HG03521 (cell line): ENCODE measurements at regions not wholly inside any gene's neighbourhood (a gene's known extent, or its start where the extent isn't known, plus 50 kb on each side); places are given as distances from the start of the nearest gene placed in this dataset.
"Not testable (repeated sequence)": the region's sequence is repeated elsewhere in the genome, so short reads cannot be mapped to it uniquely, and the experiment has no call there.

Experiments
- ATAC-seq: cut with Tn5 transposase; IDR thresholded peaks from one replicate; pipeline ENCODE4 v1.9.1; 2021; ENCODE audit warnings: mild to moderate bottlenecking, moderate library complexity; ENCODE audit not compliant: unreplicated experiment

- no peak for ATAC-seq
These were observed 131.2 kb upstream of the LPCAT1 start for GRCh38 chr5:1654786-1655495.

- peak; percentile 90 for ATAC-seq
These were observed 130.2 kb upstream of the LPCAT1 start for GRCh38 chr5:1653698-1654651.

GRCh38 chr5:1652873-1653697 lies 129.3 kb upstream of the LPCAT1 start:
- ATAC-seq = peak; percentile 25

GRCh38 chr5:1651971-1652872 lies 128.5 kb upstream of the LPCAT1 start:
- no peak for ATAC-seq

GRCh38 chr5:1651250-1651649 lies 127.5 kb upstream of the LPCAT1 start:
- ATAC-seq = no peak

- no peak for ATAC-seq
These were observed 125.8 kb upstream of the LPCAT1 start for GRCh38 chr5:1649554-1649953.

GRCh38 chr5:1648806-1649205 lies 125.0 kb upstream of the LPCAT1 start:
- no peak for ATAC-seq

GRCh38 chr5:1647580-1647979 lies 123.8 kb upstream of the LPCAT1 start:
- ATAC-seq = no peak

GRCh38 chr5:1644810-1645571 lies 121.2 kb upstream of the LPCAT1 start:
- ATAC-seq = no peak

GRCh38 chr5:1644393-1644809 lies 120.6 kb upstream of the LPCAT1 start:
- not testable (repeated sequence) for ATAC-seq

GRCh38 chr5:1643651-1644392 lies 120.1 kb upstream of the LPCAT1 start:
- ATAC-seq = no peak

- no peak for ATAC-seq
These were observed 118.9 kb upstream of the LPCAT1 start for GRCh38 chr5:1642621-1643061.

GRCh38 chr5:1642221-1642620 lies 118.5 kb upstream of the LPCAT1 start:
- no peak for ATAC-seq

GRCh38 chr5:1641560-1642166 lies 117.9 kb upstream of the LPCAT1 start:
- ATAC-seq = no peak

GRCh38 chr5:1641041-1641440 lies 117.3 kb upstream of the LPCAT1 start:
- ATAC-seq = no peak

GRCh38 chr5:1640421-1640881 lies 116.7 kb upstream of the LPCAT1 start:
- no peak for ATAC-seq

- ATAC-seq = no peak
These were observed 116.0 kb upstream of the LPCAT1 start for GRCh38 chr5:1639757-1640156.
